NOMO-1 (cell line): ENCODE measurements at regions not wholly inside any gene's neighbourhood (a gene's known extent, or its start where the extent isn't known, plus 50 kb on each side); places are given as distances from the start of the nearest gene placed in this dataset.
"Not testable (repeated sequence)": the region's sequence is repeated elsewhere in the genome, so short reads cannot be mapped to it uniquely, and the experiment has no call there.

ENCODE experiments used
- DNase-seq, 2 experiments: peaks; one replicate each; lab custom pipeline; 2025; ENCODE audit not compliant: unreplicated experiment in 2 of 2; lab: John Stamatoyannopoulos, UW

DNA sequence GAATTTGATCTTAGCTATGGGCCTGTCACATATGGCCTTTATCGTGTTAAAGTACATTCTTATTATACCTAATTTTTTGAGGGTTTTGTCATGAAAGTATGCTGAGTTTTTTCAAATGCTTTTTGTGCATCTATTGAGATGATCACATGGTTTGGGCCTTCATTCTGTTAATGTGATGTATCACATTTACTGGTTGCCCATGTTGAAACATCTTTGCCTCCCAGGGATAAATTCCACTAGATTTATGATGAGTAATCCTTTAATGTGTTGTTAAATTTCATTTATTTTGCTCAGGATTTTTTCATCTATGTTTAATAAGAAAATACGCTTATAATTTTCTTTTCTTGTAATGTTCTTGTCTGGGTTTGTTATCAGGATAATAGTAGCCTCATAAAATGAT is 442.0 kb downstream of the MDFIC start:
- no peak for DNase-seq

DNA sequence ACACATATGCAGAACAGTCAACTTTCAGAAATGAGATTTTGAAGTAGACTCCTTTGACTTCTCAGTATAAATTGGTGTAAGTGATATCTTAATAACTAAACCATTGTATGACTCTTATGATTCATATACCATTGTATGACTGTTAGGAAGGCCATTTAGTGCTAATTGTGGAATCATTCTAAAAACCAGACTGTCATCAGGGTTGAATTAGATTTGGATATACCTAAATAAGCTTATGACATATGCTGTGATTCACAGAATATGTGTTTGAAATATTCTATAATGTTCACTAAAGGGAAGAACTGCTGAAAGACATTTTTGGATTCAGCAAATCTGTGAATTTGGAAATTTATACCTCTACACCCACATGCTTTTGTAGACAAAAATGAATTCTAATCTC is 438.1 kb downstream of the MDFIC start:
- no peak for DNase-seq

DNA sequence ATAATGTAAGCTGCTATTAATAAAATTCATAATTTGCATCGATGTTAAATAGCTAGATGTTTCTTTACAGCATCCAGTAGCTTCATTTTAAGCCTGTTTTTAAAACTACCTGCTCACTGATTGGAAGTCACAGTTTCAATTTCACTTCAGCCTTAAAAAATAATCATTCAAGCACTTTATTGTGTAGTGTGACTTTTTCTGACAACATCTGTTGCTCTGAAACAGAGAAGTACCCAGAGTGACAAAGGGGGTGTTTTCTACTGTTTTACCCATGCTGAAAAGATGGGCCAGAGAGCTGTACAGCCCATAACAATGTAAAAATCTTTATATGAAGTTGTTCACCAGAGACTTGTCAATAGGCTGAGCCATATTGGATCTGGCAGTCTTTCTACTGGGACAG is 437.2 kb downstream of the MDFIC start:
- no peak for DNase-seq

GRCh38 chr7:115357703-115357999 is 435.8 kb downstream of the MDFIC start:
- no peak for DNase-seq

- no peak for DNase-seq
These were observed 435.3 kb downstream of the MDFIC start for GRCh38 chr7:115356999-115357702.

- no peak for DNase-seq
These were observed 434.3 kb downstream of the MDFIC start for GRCh38 chr7:115356139-115356746.

- no peak for DNase-seq
These were observed 433.0 kb downstream of the MDFIC start for GRCh38 chr7:115354925-115355324.

- no peak for DNase-seq
These were observed 430.5 kb downstream of the MDFIC start for GRCh38 chr7:115352375-115352774.

- no peak for DNase-seq
These were observed 428.9 kb downstream of the MDFIC start for GRCh38 chr7:115350764-115351163.

DNA sequence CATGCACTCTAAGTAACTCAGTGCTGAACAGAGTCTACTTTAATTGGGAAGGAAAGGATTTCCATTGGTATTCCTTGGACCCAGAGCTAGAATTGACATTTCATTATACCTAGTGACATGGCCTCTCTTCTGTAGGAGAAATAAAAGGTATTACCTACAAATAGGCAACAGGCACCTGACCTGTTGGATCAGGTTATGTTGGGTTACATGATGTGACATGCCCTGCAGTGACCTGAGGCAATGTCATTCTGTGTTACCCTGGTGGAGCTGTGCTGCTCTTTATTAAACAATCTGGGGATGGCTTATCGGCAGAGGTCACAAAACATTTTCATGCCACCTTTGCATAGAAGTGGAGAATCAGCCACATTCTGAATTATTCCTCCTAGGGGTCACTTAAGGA is 427.7 kb downstream of the MDFIC start:
- no peak for DNase-seq

DNA sequence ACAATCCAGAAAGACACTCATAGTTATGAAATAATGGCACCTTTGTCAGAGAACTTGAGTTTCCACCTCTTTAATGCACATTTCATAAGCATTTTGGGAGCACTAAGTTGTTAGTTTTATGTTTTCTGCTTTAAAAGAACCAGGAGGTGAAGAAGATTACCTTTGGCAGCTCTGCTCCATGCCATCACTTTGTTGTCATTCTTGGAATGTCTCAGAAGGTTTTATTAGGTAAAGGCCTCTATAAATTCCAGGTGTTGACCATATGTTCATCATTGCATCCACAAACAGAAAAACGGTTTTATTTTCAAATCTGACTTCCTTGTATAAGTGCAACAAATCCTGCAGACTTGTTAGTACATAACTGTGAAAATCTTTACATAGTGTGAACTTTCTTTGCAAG is 424.8 kb downstream of the MDFIC start:
- no peak for DNase-seq

DNA sequence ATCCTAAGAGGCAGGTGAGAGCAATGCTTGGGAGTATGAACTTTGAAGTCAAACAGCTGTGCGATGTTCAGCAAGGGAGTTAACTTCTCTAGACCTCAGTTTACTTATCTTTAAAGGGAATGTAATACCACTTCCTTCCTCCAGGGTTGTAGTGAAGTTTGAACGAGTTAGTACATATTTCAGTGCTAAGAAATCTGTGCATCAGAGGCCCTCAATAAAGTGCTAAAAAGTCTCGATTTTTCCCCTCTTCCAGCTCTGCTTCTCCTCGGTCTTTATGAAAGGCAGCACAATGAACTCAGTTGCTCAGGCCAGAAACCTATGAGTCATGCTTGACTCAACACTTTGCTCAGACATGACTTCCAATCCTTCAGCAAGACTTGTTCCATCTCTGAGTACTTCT is 418.9 kb downstream of the MDFIC start:
- DNase-seq: no peak

DNA sequence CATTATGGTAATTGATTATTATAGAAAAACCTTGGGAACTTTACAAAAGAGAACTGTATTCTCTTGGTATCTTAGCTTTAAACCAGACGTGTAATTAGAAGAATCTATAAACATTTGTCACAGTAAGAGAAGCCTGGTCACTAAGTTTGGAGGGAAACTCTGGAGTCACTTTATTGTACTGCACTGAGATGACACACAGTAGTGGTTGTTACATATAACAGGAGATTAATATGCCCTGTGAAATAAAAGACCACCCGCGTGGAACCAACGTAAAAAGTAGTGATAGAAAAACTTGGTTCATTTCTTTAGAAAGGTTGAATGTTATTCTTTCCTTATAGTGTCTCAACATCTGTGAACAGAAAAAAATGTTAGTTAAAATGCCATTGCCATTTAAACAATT is 416.1 kb downstream of the MDFIC start:
- no peak for DNase-seq

DNA sequence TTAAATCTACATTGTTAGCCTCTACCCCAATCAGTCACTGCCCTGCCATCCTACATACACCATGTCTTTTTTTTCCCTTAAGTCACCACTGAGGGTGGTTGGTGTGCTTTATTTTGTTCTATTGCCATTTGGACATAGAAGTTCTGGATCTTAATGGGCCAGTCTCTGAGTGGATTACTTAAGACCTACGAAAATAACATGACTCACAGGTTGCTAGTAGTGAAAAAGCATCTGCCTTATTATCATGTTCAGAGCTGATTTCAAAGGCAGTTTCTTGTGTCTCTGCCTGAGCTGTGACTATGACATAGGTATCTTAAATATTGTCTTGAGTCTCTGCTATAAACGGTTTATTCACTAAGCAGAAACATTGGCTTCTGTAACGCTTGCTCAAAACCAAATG is 410.8 kb downstream of the MDFIC start:
- no peak for DNase-seq

DNA sequence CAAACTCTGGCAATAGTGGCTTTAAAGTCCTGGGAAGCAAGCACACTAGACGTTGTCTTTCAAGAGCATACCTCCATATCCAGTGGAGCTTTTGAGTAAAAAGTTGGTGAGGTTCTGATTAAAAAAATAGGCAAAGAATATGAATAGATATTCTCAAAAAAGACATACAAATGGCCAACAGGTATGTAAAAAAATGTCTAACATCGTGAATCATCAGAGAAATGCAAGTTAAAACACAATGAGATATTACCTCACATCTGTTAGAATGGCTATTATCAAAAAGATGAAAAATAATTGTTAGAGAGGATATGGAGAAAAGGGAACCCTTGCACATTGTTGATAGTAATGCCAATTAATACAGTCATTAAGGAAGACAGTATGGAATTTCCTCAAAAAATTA is 407.1 kb downstream of the MDFIC start:
- no peak for DNase-seq

DNA sequence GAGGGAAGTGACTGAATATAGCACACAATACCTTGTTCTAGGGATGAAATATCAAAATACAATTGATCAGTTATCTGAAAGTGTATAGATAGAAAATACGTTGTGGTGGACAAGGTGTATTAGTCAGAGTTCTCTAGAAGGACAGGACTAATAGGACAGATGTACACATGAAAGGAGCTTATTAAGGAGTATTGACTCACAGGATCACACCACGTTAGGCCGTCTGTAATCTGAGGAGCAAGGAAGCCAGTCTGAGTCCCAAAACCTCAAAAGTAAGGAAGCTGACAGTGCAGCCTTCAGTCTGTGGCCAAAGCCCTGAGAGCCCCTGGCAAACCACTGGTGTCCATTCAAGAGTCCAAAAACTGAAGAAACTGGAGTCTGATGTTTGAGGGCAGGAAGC is 406.1 kb downstream of the MDFIC start:
- no peak for DNase-seq

- DNase-seq: no peak
These were observed 405.4 kb downstream of the MDFIC start for GRCh38 chr7:115327326-115327725.

DNA sequence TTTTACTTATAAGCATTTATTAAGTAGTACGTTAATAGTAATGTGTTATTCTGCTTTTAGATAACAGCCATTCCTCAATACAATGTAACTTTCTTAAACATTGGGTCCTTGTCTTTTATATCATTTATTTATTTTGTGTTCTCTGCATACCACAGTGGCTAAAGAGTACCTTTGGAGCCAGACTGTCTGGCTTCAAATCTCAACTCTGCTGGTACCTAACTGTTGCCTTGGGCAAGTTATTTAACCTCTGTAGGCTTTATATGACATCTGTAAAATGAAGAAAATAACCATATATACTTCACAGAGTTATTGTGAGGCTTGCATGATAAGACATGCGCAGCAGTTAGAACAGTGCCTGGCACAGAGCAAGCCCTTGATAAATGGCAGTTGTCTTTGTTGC is 397.6 kb downstream of the MDFIC start:
- no peak for DNase-seq

GRCh38 chr7:115310316-115310715 is 388.4 kb downstream of the MDFIC start:
- DNase-seq: not testable (repeated sequence)

DNA sequence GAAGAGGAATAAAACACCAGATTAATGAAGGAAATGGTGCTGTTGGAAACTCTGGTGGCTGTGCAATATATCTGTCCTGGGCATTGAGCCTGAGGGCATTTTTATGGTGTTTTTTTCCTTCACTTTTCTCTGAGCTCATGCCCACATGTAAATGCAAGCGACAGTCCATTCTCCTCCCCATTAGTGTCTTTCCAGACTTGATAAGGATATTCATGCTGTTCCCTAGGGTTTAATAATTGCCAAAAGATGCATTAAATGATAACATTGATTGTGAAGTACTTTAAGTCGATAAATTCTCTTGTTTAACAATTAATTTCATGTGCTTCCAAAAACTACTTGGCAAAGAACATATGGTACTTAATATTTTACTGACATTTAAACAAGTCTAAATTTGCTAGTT is 384.7 kb downstream of the MDFIC start:
- no peak for DNase-seq

DNA sequence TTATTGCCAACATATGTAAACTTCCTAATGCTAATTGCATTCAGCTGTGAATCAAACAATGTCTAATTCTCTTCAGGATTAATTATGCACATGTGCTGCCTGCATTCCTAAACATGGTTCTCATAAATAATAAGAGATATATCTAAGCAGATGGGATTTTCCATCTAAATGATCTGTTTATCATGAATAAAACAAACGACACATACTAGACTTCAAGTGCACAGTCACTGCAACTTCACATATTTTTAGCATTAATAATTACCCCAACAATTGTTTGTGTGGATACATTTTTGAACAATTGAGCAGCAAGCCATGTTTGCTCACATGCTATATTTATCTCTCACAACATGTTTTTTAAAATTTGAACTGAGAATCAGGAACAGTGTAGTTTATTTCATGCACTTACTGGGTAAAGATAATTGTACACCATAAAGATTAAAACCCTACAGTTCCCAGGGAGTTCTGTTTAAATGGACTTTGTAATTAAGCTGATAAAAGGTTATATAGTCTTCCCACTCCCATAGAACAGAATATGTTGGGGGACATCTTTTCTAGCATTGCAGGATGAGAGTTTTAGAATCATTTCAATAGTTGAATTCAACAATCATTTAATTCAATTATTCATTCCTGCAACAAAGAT is 378.5 kb downstream of the MDFIC start:
- no peak for DNase-seq

DNA sequence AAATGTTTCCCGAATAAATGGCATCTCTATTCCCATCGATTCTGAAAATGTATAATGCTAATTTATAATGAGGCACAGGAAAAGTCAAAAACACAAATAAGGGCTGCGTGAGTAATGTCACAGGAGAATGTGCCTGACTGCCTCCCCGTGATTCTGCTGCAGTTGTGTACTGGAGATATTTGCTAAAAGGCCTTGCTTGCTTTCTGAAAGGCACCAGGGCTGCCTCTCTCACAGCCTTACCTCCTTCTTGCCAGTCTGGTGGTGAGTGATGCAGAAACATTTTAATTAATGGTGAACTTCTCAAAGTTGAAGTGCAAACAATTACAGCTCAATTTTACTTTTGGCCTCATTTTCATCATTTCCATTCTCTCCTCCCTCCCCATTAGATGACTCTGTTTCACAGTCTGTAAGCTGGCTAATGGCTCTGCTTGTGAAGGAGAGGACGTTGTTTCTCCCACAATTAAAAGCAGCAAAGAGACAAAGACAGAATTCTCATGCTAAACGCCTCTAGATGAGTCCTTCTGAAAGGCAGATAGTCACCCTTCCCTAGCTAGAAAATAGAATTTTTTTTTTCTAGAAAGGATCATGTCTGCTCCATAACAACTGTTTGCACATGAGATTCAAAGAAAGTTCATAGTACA is 377.6 kb downstream of the MDFIC start:
- no peak for DNase-seq
